ENCODE measurements at regions not wholly inside any gene's neighbourhood (a gene's known extent, or its start where the extent isn't known, plus 50 kb on each side); places are given as distances from the start of the nearest gene placed in this dataset.

- Mint-ChIP-seq H3K36me3 (ENCODE audit: low read depth) (no peaks in the 10 kb centered on the region), H3K4me1 (peaks cover 6% of the 10 kb centered on the region), H3K9me3 (no peaks in the 10 kb centered on the region), H3K4me3 (no peak overlapping the region), H3K27ac (no peak overlapping the region), H3K27me3 (ENCODE audit: low read depth, poor library complexity) (no peaks in the 10 kb centered on the region)
- DNase-seq, result no peak
- no peak for TF ChIP-seq CTCF (IDR thresholded peaks at IDR 0.05)
Measured at GRCh38 chr5:169410996-169411783, 110.3 kb upstream of the SLIT3 start.

- H3K36me3 Mint-ChIP-seq (ENCODE audit: low read depth), result no peaks in the 10 kb centered on the region
- H3K27me3 Mint-ChIP-seq (ENCODE audit: low read depth, poor library complexity), result no peaks in the 10 kb centered on the region
- no peak overlapping the region for H3K27ac Mint-ChIP-seq
- TF ChIP-seq CTCF (IDR thresholded peaks at IDR 0.05), result no peak
- H3K9me3 Mint-ChIP-seq, result no peaks in the 10 kb centered on the region
- H3K4me3 Mint-ChIP-seq, result no peak overlapping the region
- no peaks in the 10 kb centered on the region for H3K4me1 Mint-ChIP-seq
- no peak for DNase-seq
Measured at GRCh38 chr5:169408731-169409130, 107.8 kb upstream of the SLIT3 start.

GRCh38 chr5:169408171-169408570, 107.2 kb upstream of the SLIT3 start:
- Mint-ChIP-seq H3K4me1 (no peaks in the 10 kb centered on the region), H3K4me3 (no peak overlapping the region), H3K9me3 (no peaks in the 10 kb centered on the region), H3K27ac (no peak overlapping the region), H3K36me3 (ENCODE audit: low read depth) (no peaks in the 10 kb centered on the region), H3K27me3 (ENCODE audit: low read depth, poor library complexity) (no peaks in the 10 kb centered on the region)
- no peak for DNase-seq
- no peak for TF ChIP-seq CTCF (IDR thresholded peaks at IDR 0.05)

GRCh38 chr5:169404223-169404622, 103.3 kb upstream of the SLIT3 start:
- Mint-ChIP-seq H3K9me3 (no peaks in the 10 kb centered on the region), H3K4me3 (no peak overlapping the region), H3K27ac (no peak overlapping the region), H3K4me1 (no peaks in the 10 kb centered on the region), H3K27me3 (ENCODE audit: low read depth, poor library complexity) (no peaks in the 10 kb centered on the region), H3K36me3 (ENCODE audit: low read depth) (no peaks in the 10 kb centered on the region)
- no peak for DNase-seq
- TF ChIP-seq CTCF (IDR thresholded peaks at IDR 0.05), result no peak

GRCh38 chr5:169398515-169398914, 97.6 kb upstream of the SLIT3 start:
- H3K36me3 Mint-ChIP-seq (ENCODE audit: low read depth), result no peaks in the 10 kb centered on the region
- no peak for DNase-seq

More at GRCh38 chr5:169398515-169398914, 97.6 kb upstream of the SLIT3 start:
- Mint-ChIP-seq H3K9me3 (peaks cover 22% of the 10 kb centered on the region), H3K27me3 (ENCODE audit: low read depth, poor library complexity) (no peaks in the 10 kb centered on the region), H3K4me1 (no peaks in the 10 kb centered on the region), H3K27ac (no peak overlapping the region), H3K4me3 (no peak overlapping the region)
- no peak for TF ChIP-seq CTCF (IDR thresholded peaks at IDR 0.05)
